NCI-H2029 (cell line): ENCODE measurements at regions not wholly inside any gene's neighbourhood (a gene's known extent, or its start where the extent isn't known, plus 50 kb on each side); places are given as distances from the start of the nearest gene placed in this dataset.
A peak's percentile ranks its signal among the peaks of the same experiment; 100 is the strongest.
"Not testable (repeated sequence)": the region's sequence is repeated elsewhere in the genome, so short reads cannot be mapped to it uniquely, and the experiment has no call there.

Experiments used
- DNase-seq: peaks from one replicate; lab custom pipeline; 2025; lab: John Stamatoyannopoulos, UW

GRCh38 chr12:46884362-46884761 is 58.6 kb upstream of the SLC38A4 start:
- no peak for DNase-seq

GRCh38 chr12:46886541-46887041 is 60.8 kb upstream of the SLC38A4 start:
- no peak for DNase-seq

- no peak for DNase-seq
Observed at GRCh38 chr12:46887870-46888269, 62.1 kb upstream of the SLC38A4 start.

GRCh38 chr12:46888568-46888967 is 62.8 kb upstream of the SLC38A4 start:
- no peak for DNase-seq

GRCh38 chr12:46891306-46891705 is 65.5 kb upstream of the SLC38A4 start:
- no peak for DNase-seq

DNA sequence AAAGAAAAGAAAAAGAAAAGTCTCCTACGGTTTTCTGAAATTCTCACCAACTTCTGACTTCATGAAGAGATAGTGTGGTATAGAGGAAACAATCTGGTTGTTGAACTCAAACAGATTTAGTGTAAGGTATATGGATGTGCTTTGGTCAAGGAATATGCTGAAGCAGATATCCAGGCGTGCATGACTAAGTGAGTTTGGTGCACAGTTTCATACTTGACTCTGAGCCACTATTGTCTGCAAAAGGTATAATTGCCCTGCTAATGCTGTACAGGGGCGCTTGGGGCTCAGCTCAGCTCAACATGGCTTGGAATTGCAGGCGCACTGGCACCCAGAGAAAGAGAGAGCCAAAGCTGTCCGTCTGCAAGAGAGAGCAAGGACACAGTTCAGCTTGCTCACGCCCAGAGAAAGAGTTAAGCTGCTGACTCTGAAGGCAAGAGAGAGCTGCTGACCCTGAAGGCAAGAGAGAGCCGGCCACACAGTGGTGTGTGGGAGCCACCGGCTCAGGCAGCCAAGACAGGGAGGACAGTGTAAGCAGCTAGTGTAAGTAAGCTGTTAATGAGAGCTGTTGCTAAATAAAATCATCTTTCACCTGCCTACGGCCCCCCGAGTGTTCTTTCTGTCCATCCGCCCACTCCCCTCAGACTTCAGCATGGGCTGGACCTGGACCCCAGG is 66.4 kb upstream of the SLC38A4 start:
- DNase-seq, result no peak

DNA sequence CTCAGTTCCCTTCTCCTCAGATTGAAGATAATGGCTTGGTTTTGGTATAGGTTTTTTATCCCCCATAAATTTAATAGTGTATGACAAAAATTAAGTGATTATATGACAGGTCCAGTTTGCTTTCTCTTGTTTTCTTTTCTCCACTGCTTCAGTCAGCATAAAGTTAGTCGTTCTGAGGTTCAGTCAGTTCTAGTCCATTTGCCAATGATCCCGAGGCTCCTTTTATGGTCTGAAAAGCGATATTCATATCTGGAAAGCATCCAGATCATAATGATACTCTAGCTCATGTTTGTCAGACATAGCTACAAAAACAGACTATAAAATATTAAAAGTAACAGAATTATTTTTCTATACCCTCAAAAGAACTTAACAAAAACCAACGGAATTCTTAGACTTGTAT is 67.1 kb upstream of the SLC38A4 start:
- DNase-seq, result peak; percentile 10

- no peak for DNase-seq
Observed at GRCh38 chr12:46893434-46893833, 67.6 kb upstream of the SLC38A4 start.

GRCh38 chr12:46895726-46896125 is 69.9 kb upstream of the SLC38A4 start:
- DNase-seq, result no peak

DNA sequence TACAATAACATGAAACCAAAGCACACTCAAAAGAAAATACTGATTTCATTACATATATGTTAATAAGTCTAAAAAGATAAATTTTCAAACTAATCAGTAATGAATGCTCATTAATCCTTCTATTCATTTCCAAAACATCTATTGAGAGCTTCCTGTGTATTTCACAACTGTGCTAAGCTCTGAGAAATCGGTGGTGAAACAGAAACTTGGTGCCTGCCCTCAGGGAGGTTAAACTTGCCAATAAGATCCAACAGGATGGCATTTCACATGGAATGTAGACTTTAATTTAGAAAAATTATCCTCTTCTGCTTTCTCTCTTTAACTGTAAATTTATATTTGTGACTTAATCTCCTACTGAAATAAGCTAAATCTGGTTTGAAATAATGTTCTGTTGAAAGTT is 70.9 kb upstream of the SLC38A4 start:
- no peak for DNase-seq

DNA sequence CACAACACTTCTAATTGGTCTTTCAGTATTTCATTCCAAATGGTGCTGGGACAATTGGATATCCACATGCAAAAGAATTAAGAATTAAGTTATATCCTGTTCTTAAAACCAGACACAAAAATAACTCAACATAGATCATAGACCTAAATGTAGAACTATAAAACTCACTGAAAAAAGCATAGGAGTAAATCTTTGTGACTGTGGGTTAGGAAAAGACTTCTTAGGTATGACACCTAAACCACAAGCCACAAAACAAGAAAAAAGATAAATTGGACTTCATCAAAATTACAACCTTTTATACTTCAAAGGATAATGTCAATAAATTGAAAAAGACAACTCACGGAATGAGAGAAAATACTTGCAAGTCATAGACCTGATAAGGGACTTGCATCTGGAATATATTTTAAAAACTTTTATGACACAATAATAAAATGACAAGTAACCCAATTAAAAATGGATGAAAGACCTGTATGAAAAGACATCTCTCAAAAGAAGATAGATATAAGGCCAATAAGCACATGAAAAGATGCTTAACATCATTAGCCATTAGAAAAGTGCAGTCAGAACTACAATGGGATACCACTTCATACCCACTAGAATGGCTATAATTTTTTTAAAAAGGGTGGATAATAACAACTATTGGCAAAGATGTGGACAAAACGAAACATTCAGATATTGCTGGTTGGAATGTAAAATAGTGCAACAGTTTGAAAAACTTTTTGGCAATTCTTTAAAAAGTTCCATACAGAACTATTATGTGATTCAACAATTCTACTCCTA is 72.5 kb upstream of the SLC38A4 start:
- DNase-seq, result no peak

DNA sequence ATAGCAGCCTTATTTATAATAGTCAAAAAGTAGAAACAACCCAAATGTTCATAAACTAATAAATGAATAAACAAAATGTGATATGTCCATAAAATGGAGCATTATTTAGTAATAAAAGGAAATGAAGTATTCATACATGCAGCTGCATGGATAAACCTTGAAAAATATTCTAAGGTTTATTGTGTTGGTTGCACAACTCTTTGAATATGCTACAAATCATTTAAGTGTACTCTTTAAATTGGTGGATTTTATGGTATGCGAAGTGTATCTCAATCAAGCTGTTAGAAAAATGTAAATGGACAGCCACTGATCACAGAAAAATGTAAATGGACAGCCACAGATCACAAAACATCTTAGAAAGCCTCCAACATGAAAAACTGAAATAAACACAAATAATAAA is 73.2 kb upstream of the SLC38A4 start:
- DNase-seq, result no peak

GRCh38 chr12:46900734-46901463 is 75.1 kb upstream of the SLC38A4 start:
- no peak for DNase-seq

- no peak for DNase-seq
Observed at GRCh38 chr12:46901464-46902205, 75.8 kb upstream of the SLC38A4 start.

DNA sequence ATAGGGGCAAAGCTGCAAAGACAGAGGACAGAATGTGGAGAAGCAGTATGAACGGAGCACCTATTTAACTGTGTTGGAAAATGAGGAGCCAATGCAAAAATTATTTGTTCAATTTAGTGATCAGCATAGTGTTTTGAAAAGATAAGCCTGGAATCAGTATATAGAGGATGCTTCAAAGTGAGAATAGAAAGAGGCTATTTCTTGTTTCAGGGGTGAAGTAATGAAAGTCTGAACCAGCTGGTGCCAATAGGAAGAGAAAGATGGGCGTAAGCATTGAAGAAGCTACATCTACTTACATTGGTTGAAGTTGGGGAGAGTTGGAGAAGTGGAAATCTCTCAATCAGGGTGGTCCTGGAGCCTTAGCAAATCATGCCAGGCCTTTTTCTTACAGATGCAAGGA is 77.3 kb upstream of the SLC38A4 start:
- DNase-seq, result no peak

DNA sequence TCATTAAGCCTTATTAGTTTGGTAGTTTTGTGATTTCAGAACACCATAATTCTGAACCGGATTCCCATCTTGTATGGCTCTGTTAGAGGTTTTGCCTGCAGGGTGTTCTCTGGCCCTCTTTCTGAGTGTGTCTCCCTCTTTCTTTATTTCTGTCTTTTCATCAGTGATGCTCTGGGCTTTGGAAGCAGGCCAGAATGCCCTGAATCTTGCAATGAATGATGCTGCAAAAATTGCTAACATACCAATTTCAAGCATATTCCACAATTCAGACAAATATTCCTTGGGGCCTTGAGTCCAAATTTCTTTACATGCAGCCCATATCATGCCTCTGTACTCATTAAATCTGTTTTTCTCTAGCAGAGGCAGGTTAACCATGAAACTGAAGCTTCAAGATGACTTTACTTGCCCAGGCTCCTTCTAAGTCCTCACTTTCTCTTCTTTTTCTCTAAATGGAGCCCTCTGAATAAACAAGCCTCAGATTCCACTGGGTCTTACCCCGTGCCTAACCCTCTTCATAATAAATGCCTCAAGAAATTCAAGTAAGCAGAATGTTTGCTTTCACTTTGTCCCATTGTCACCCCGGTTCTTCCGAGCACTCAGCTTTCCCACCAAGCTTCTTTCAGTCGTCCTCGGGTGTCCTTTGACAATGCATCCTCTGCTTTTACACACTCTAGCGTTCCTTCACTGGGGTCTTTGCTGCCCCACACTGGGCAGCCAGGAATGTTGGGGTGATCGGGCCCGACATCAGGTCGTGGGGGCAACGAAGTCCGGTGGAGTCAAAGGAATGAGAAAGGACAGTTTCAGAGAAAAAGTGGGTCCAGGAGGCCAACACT is 78.8 kb upstream of the SLC38A4 start:
- no peak for DNase-seq

DNA sequence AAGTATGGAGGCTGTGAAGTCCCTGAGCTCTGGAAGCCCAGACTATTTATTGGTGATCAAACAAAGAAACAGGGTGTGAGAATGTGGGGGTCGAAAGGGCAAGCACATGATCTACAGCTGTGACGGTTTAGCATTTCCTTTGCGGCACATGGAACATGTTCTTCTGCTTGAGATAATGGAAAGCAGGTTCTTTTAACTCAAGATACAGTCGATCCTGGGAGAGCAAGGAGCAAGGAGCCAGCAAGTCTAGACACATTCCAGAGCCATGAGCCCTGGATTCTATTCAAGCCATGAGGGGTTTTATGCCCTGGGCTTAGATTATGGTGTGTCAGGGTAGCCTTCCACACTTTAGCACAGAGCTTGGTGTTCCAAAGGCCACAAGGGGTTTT is 79.4 kb upstream of the SLC38A4 start:
- DNase-seq, result not testable (repeated sequence)

DNA sequence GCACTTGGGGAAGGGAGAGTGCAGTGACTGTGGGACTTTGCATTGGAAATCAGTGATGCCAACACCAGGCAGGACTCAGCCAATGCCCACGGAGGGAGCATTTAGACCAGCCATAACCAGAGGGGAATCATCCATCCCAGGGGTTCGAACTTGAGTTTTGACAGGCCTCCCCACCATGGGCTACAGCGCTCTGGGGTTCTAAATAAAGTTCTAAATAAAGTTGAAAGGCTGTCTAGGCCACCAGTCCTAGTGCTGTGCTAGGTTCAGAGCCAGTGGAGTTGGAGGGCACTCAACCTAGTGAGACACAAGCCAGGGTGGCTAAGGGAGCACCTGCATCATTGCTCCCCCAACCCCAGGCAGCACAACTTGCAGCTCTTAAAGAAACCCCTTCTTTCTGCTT is 82.0 kb upstream of the SLC38A4 start:
- no peak for DNase-seq

- no peak for DNase-seq
Observed at GRCh38 chr12:46908236-46908935, 82.6 kb upstream of the SLC38A4 start.

DNA sequence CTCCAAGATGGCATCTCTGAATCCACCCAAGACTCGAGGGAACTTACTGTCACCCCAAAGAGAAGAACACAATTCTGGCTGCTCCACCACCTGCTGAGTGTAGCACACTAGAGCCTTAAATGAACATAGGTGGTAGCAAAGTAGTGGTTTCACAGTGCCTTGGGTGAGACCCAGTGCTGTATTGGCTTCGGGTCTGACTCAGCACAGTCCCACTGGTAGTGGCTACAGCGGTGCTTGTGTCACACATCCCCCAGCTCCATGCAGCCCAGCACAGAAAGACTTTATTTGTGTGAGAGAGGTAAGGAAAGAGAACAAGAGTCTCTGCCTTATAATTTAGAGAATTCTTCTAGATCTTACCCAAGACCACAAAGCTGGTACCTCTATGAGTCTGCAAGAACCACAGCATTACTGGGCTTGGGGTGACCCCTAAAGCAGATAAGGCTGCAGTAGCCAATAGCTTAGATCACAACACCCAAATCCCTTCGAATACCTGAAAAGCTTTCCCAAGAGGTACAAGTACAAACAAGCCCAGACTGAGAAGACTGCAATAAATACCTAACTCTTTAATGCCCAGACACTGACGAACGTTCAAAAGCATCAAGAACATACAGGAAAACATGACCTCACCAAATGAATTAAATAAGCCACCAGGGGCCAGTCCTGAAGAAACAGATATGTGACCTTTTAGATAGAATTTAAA is 83.3 kb upstream of the SLC38A4 start:
- no peak for DNase-seq
